K562 (cell line): ENCODE measurements at regions not wholly inside any gene's neighbourhood (a gene's known extent, or its start where the extent isn't known, plus 50 kb on each side); places are given as distances from the start of the nearest gene placed in this dataset.

Source experiments
- ATAC-seq: fragments of 200-7000 bp; cut with Tn5 transposase; 3 replicates; pipeline ENCODE4 v1.9.1; 2020; ENCODE audit warnings: moderate library complexity
- BruUV-seq: library from RNA; stranded (reverse); fragments of 400-500 nt; replicated peaks from 2 replicates; lab custom pipeline; 2021; lab: Mats Ljungman, UMichigan
- CTCF ChIA-PET: fragments of 300-600 bp; formaldehyde crosslinking; extraction: SDS; loops from one replicate; lab custom pipeline; 2021; ENCODE audit warnings: low intra/inter-chr PET ratio; lab: Yijun Ruan, JAX
- POLR2A ChIA-PET: fragments of 300-600, 350-650 bp; sonication (Branson Sonifier 250); formaldehyde crosslinking; extraction: SDS; loops from one replicate; lab custom pipeline; 2021; ENCODE audit warnings: antibody characterized with exemption, inconsistent platforms; lab: Yijun Ruan, JAX
- DNase-seq, 4 experiments: peaks; one replicate each; pipeline versions ENCODE4 v3.0.0 to v3.0.0-alpha.2; 2011 to 2018; ENCODE audit warnings: low spot score in 3 of 4, mixed read lengths in 3 of 4; ENCODE audit errors: extremely low read depth in 1 of 4
- FAIRE-seq: peaks from 2 replicates; lab custom pipeline; 2011; peaks lifted over from hg19 to GRCh38; lab: Jason Lieb, UNC
- H2AFZ ChIP-seq: 2 replicates; pipeline ENCODE4 v1.6.0; 2011; ENCODE audit warnings: low read depth, low read length, control low read depth, inconsistent platforms
- H3K27ac ChIP-seq: fragments of 200-600 bp; 3 replicates; pipeline ENCODE4 v1.8.0; 2011; ENCODE audit warnings: low read depth, mild to moderate bottlenecking, control low read depth, inconsistent platforms, low read length, moderate library complexity, mixed read lengths; ENCODE audit errors: extremely low read depth
- H3K27me3 ChIP-seq, 2 experiments: fragments of 300-600 bp in 1 of 2; 2 replicates in 1 of 2; 3 replicates in 1 of 2; pipeline versions ENCODE4 v1.6.0 to v1.8.0; 2011; ENCODE audit warnings: inconsistent platforms in 2 of 2, low read length in 2 of 2, mild to moderate bottlenecking in 1 of 2, mixed read lengths in 1 of 2, moderate library complexity in 1 of 2; ENCODE audit not compliant: control insufficient read depth in 2 of 2, insufficient read depth in 2 of 2
- H3K36me3 ChIP-seq: fragments of 300-600 bp; 3 replicates; pipeline ENCODE4 v1.8.0; 2011; ENCODE audit warnings: mild to moderate bottlenecking, low read length, inconsistent platforms; ENCODE audit not compliant: control insufficient read depth, insufficient read depth
- H3K4me1 ChIP-seq, 2 experiments: fragments of 200-600 bp in 1 of 2; replicated peaks in 1 of 2; 2 replicates in 1 of 2; 3 replicates in 1 of 2; pipeline versions ENCODE4 v1.5.1 to v1.8.0; 2011; ENCODE audit warnings: inconsistent platforms in 2 of 2, low read length in 2 of 2, mild to moderate bottlenecking in 1 of 2, mixed read lengths in 1 of 2, moderate library complexity in 1 of 2; ENCODE audit not compliant: control insufficient read depth in 2 of 2, insufficient read depth in 2 of 2
- H3K4me2 ChIP-seq: 2 replicates; pipeline ENCODE4 v1.6.1; 2011; ENCODE audit warnings: low read length, control low read depth, inconsistent platforms, mixed read lengths; ENCODE audit not compliant: insufficient read depth
- H3K4me3 ChIP-seq: fragments of 200-600 bp; sonication (generic), shearing (Covaris generic); 2 replicates; pipeline ENCODE4 v1.5.1; 2016; ENCODE audit warnings: control low read depth, inconsistent platforms
- H3K79me2 ChIP-seq: fragments of 200-600 bp; 3 replicates; pipeline ENCODE4 v1.8.0; 2011; ENCODE audit warnings: low read length, inconsistent platforms; ENCODE audit not compliant: control insufficient read depth, insufficient read depth
- H3K9ac ChIP-seq, 2 experiments: 2 replicates each; pipeline versions ENCODE4 v1.6.0 to v1.6.1; 2011; ENCODE audit warnings: low read depth in 2 of 2, low read length in 2 of 2, control low read depth in 1 of 2, inconsistent platforms in 1 of 2, mild to moderate bottlenecking in 1 of 2, mixed read lengths in 1 of 2; ENCODE audit not compliant: insufficient read depth in 1 of 2
- H3K9me1 ChIP-seq: one replicate; pipeline ENCODE4 v1.6.0; 2011; ENCODE audit warnings: inconsistent platforms, mild to moderate bottlenecking, low read length, moderate library complexity; ENCODE audit not compliant: control insufficient read depth, insufficient read depth
- H3K9me3 ChIP-seq: replicated peaks from 2 replicates; pipeline ENCODE4 v1.5.1; 2011; ENCODE audit warnings: low read depth, low read length, inconsistent platforms; ENCODE audit not compliant: control insufficient read depth, insufficient read depth
- H4K20me1 ChIP-seq: replicated peaks from 2 replicates; pipeline ENCODE4 v1.6.1; 2011; ENCODE audit warnings: low read length, inconsistent platforms, mixed read lengths; ENCODE audit not compliant: control insufficient read depth, insufficient read depth
- CEBPB ChIP-seq: fragments of 450-650 bp; IDR thresholded peaks from 2 replicates; pipeline ENCODE4 v1.6.1; 2016; ENCODE audit warnings: missing genetic modification characterization, missing compliant biosample characterization
- FOXJ2 ChIP-seq: fragments of 200-800 bp; sonication (Bioruptor generic); IDR thresholded peaks from 2 replicates; pipeline ENCODE4 v1.6.1; 2016; ENCODE audit warnings: missing genetic modification characterization, missing compliant biosample characterization
- KDM1A ChIP-seq, 2 experiments: fragments of 450-650 bp; IDR thresholded peaks; 2 replicates each; pipeline ENCODE4 v1.6.1; 2016; ENCODE audit warnings: mild to moderate bottlenecking in 2 of 2
- NRF1 ChIP-seq, 2 experiments: fragments of 450-650 bp; IDR thresholded peaks in 1 of 2; conservative IDR thresholded peaks in 1 of 2; 2 replicates each; pipeline ENCODE4 v1.6.1; 2014; ENCODE audit warnings: mild to moderate bottlenecking in 2 of 2
- OTX1 ChIP-seq: fragments of 450-650 bp; formaldehyde crosslinking; IDR thresholded peaks from 2 replicates; pipeline ENCODE4 v1.4.0; 2022; ENCODE audit warnings: mild to moderate bottlenecking
- ZFP36 ChIP-seq: fragments of 150-350 bp; IDR thresholded peaks from 2 replicates; pipeline ENCODE4 v1.6.1; 2018; ENCODE audit warnings: low read length, low read depth; ENCODE audit not compliant: partially characterized antibody
- ZNF124 ChIP-seq: sonication (generic); formaldehyde crosslinking; IDR thresholded peaks from 2 replicates; pipeline ENCODE4 v1.8.1; 2022; ENCODE audit warnings: missing genetic modification reagents
- ZNF165 ChIP-seq: fragments of 250-450 bp; sonication (Bioruptor Pico); IDR thresholded peaks from 2 replicates; pipeline ENCODE4 v1.4.0; 2020; ENCODE audit warnings: borderline replicate concordance
- ZNF668 ChIP-seq: fragments of 250-450 bp; sonication (Bioruptor Pico); IDR thresholded peaks from 2 replicates; pipeline ENCODE4 v1.8.0; 2022; ENCODE audit warnings: mild to moderate bottlenecking, inconsistent platforms
- ZSCAN29 ChIP-seq: fragments of 450-650 bp; IDR thresholded peaks from 2 replicates; pipeline ENCODE4 v1.6.1; 2017
- WGBS: fragments of 100-300 bp; shearing (Covaris generic); methylation state at CpG from one replicate; pipeline ENCODE4 v1.1.6; 2016; ENCODE audit warnings: low coverage, mixed read lengths; ENCODE audit not compliant: insufficient coverage; ENCODE audit errors: missing lambda C conversion rate; 5-methylcytosine and 5-hydroxymethylcytosine counted together
- in situ Hi-C: fragments of 300-500 bp; cut with MboI; formaldehyde crosslinking; loops from 4 replicates; pipeline ENCODE4 v1.15.0; 2018; ENCODE audit warnings: inconsistent platforms, mixed read lengths
- intact Hi-C: fragments of 100-400 bp; cut with micrococcal nuclease; formaldehyde crosslinking; loops from 2 replicates; pipeline ENCODE4 v1.14.2; 2022
- TF ChIP-seq, protein P1 (sequence below): fragments of 450-650 bp; IDR thresholded peaks from 2 replicates; pipeline ENCODE4 v1.6.1; 2017; ENCODE audit warnings: antibody characterized with exemption, mild to moderate bottlenecking
- TF ChIP-seq, protein P2 (sequence below), 2 experiments: fragments of 450-650 bp in 1 of 2; IDR thresholded peaks; 2 replicates each; pipeline ENCODE4 v1.6.1; 2011 to 2017; ENCODE audit warnings: low read depth in 2 of 2, antibody characterized with exemption in 1 of 2, borderline replicate concordance in 1 of 2, low read length in 1 of 2, mild to moderate bottlenecking in 1 of 2, mixed read lengths in 1 of 2; ENCODE audit not compliant: control insufficient read depth in 1 of 2
- TF ChIP-seq, protein P3 (sequence below): fragments of 250-450 bp; sonication (Bioruptor Pico); IDR thresholded peaks from 2 replicates; pipeline ENCODE4 v1.9.0; 2021; ENCODE audit warnings: mild to moderate bottlenecking
- TF ChIP-seq, protein P4 (sequence below): fragments of 450-650 bp; formaldehyde crosslinking; IDR thresholded peaks from 2 replicates; pipeline ENCODE4 v1.4.0; 2020; ENCODE audit warnings: mild to moderate bottlenecking, moderate library complexity

DNA sequence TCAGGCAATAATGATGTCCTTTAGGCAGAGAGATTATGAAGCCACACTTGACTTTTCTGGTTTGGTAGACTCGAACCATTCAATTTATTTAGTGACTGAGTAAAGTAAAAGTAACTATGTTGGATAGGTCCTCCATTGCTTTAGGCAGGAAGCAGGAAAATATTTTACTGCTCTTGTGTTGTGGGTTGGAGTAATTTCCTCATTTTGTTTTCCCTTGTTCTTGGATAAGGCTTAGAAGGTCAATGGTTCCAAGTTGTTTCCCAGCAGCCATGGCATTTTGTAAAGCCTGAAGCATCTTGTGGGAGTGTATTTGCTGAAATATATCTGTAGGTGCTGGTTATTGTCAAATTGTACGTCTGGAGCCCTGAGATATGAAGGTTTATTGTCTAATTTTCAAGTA is 161.2 kb upstream of the SLC38A2 start:
- H4K20me1 ChIP-seq = no peaks in the 10 kb centered on the region
- 39% methylated on average over 2 of the region's 2 CpGs for WGBS
- H3K9me1 ChIP-seq = no peaks in the 10 kb centered on the region
- no peak overlapping the region for H3K4me2 ChIP-seq
- POLR2A ChIA-PET = interaction anchor here (1.1 kb wide), 1 partner anchor 12 kb away, joined by 4 read pairs; no protein-coding TSS in a partner anchor
- ATAC-seq (no peak), FAIRE-seq (peak; percentile 54), DNase-seq (no peak)
- H3K9ac ChIP-seq = no peak overlapping the region
- H3K27ac ChIP-seq = no peak overlapping the region
- peak overlapping the region; percentile 30 for H2AFZ ChIP-seq
- no peaks in the 10 kb centered on the region; the same call in 1 of the 2 replicates for H3K9me3 ChIP-seq
- intact Hi-C loops (no loop called here), in situ Hi-C loops (no loop called here)
- no TSS peak for BruUV-seq
- no peaks in the 10 kb centered on the region for H3K36me3 ChIP-seq
- H3K27me3 ChIP-seq = no peaks in the 10 kb centered on the region
- H3K79me2 ChIP-seq = no peaks in the 10 kb centered on the region
- CTCF ChIA-PET = no interaction called here
- peaks cover 15 to 22% of the 10 kb centered on the region in 2 experiments; a peak in 4 of 5 replicates for H3K4me1 ChIP-seq
- H3K4me3 ChIP-seq = no peak overlapping the region
- TF ChIP-seq ZNF124 (CRISPR knock-in tag) = no peak
- no peak for TF ChIP-seq ZNF668
- TF ChIP-seq, protein P1, sequence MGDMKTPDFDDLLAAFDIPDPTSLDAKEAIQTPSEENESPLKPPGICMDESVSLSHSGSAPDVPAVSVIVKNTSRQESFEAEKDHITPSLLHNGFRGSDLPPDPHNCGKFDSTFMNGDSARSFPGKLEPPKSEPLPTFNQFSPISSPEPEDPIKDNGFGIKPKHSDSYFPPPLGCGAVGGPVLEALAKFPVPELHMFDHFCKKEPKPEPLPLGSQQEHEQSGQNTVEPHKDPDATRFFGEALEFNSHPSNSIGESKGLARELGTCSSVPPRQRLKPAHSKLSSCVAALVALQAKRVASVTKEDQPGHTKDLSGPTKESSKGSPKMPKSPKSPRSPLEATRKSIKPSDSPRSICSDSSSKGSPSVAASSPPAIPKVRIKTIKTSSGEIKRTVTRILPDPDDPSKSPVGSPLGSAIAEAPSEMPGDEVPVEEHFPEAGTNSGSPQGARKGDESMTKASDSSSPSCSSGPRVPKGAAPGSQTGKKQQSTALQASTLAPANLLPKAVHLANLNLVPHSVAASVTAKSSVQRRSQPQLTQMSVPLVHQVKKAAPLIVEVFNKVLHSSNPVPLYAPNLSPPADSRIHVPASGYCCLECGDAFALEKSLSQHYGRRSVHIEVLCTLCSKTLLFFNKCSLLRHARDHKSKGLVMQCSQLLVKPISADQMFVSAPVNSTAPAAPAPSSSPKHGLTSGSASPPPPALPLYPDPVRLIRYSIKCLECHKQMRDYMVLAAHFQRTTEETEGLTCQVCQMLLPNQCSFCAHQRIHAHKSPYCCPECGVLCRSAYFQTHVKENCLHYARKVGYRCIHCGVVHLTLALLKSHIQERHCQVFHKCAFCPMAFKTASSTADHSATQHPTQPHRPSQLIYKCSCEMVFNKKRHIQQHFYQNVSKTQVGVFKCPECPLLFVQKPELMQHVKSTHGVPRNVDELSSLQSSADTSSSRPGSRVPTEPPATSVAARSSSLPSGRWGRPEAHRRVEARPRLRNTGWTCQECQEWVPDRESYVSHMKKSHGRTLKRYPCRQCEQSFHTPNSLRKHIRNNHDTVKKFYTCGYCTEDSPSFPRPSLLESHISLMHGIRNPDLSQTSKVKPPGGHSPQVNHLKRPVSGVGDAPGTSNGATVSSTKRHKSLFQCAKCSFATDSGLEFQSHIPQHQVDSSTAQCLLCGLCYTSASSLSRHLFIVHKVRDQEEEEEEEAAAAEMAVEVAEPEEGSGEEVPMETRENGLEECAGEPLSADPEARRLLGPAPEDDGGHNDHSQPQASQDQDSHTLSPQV = no peak
- TF ChIP-seq, protein P2, sequence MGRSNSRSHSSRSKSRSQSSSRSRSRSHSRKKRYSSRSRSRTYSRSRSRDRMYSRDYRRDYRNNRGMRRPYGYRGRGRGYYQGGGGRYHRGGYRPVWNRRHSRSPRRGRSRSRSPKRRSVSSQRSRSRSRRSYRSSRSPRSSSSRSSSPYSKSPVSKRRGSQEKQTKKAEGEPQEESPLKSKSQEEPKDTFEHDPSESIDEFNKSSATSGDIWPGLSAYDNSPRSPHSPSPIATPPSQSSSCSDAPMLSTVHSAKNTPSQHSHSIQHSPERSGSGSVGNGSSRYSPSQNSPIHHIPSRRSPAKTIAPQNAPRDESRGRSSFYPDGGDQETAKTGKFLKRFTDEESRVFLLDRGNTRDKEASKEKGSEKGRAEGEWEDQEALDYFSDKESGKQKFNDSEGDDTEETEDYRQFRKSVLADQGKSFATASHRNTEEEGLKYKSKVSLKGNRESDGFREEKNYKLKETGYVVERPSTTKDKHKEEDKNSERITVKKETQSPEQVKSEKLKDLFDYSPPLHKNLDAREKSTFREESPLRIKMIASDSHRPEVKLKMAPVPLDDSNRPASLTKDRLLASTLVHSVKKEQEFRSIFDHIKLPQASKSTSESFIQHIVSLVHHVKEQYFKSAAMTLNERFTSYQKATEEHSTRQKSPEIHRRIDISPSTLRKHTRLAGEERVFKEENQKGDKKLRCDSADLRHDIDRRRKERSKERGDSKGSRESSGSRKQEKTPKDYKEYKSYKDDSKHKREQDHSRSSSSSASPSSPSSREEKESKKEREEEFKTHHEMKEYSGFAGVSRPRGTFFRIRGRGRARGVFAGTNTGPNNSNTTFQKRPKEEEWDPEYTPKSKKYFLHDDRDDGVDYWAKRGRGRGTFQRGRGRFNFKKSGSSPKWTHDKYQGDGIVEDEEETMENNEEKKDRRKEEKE (IDR thresholded peaks at IDR 0.05; ENCODE audit: borderline replicate concordance in 1 of 2, control insufficient read depth in 1 of 2, low read depth in 2 of 2, low read length in 1 of 2) = no peak
- TF ChIP-seq, protein P3, sequence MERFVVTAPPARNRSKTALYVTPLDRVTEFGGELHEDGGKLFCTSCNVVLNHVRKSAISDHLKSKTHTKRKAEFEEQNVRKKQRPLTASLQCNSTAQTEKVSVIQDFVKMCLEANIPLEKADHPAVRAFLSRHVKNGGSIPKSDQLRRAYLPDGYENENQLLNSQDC = no peak
- TF ChIP-seq ZNF165 = no peak
- TF ChIP-seq ZFP36 = no peak
- no peak for TF ChIP-seq NRF1 (conservative IDR thresholded peaks at IDR 0.05 in 1 of 2, IDR thresholded peaks at IDR 0.05 in 1 of 2)
- TF ChIP-seq KDM1A (IDR thresholded peaks at IDR 0.05) = no peak
- TF ChIP-seq, protein P4, sequence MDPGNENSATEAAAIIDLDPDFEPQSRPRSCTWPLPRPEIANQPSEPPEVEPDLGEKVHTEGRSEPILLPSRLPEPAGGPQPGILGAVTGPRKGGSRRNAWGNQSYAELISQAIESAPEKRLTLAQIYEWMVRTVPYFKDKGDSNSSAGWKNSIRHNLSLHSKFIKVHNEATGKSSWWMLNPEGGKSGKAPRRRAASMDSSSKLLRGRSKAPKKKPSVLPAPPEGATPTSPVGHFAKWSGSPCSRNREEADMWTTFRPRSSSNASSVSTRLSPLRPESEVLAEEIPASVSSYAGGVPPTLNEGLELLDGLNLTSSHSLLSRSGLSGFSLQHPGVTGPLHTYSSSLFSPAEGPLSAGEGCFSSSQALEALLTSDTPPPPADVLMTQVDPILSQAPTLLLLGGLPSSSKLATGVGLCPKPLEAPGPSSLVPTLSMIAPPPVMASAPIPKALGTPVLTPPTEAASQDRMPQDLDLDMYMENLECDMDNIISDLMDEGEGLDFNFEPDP (CRISPR knock-in tag) = no peak
- TF ChIP-seq FOXJ2 (tag) = no peak
- TF ChIP-seq ZSCAN29 = no peak
- TF ChIP-seq OTX1 = no peak
- TF ChIP-seq CEBPB (tag) = no peak
